ENCODE measurements at regions not wholly inside any gene's neighbourhood (a gene's known extent, or its start where the extent isn't known, plus 50 kb on each side); places are given as distances from the start of the nearest gene placed in this dataset.

- no peak for DNase-seq
- TF ChIP-seq GATA1 (IDR thresholded peaks at IDR 0.05; ENCODE audit: low read depth, low read length) (no peak), POLR2A (IDR thresholded peaks at IDR 0.05; ENCODE audit: low read length) (no peak)
Observed at GRCh38 chr11:70604630-70605467, 206.5 kb downstream of the CTTN start.

- TF ChIP-seq POLR2A (IDR thresholded peaks at IDR 0.05; ENCODE audit: low read length), result no peak
- no peak for TF ChIP-seq GATA1 (IDR thresholded peaks at IDR 0.05; ENCODE audit: low read depth, low read length)
- no peak for DNase-seq
Observed at GRCh38 chr11:70605468-70605815, 207.1 kb downstream of the CTTN start.

- TF ChIP-seq POLR2A (IDR thresholded peaks at IDR 0.05; ENCODE audit: low read length) (no peak), GATA1 (IDR thresholded peaks at IDR 0.05; ENCODE audit: low read depth, low read length) (no peak)
- DNase-seq, result no peak
Observed at GRCh38 chr11:70605846-70606245, 207.5 kb downstream of the CTTN start.

GRCh38 chr11:70606248-70606950, 208.1 kb downstream of the CTTN start:
- no peak for TF ChIP-seq GATA1 (IDR thresholded peaks at IDR 0.05; ENCODE audit: low read depth, low read length)
- DNase-seq, result no peak

- DNase-seq, result no peak
- TF ChIP-seq GATA1 (IDR thresholded peaks at IDR 0.05; ENCODE audit: low read depth, low read length) (no peak), POLR2A (IDR thresholded peaks at IDR 0.05; ENCODE audit: low read length) (no peak)
Observed at GRCh38 chr11:70606951-70607330, 208.6 kb downstream of the CTTN start.

GRCh38 chr11:70607561-70607960, 209.2 kb downstream of the CTTN start:
- no peak for TF ChIP-seq POLR2A (IDR thresholded peaks at IDR 0.05; ENCODE audit: low read length)
- no peak for DNase-seq

GRCh38 chr11:70608568-70609470, 210.5 kb downstream of the CTTN start:
- TF ChIP-seq GATA1 (IDR thresholded peaks at IDR 0.05; ENCODE audit: low read depth, low read length) (no peak), POLR2A (IDR thresholded peaks at IDR 0.05; ENCODE audit: low read length) (no peak)
- DNase-seq, result no peak

- no peak for TF ChIP-seq GATA1 (IDR thresholded peaks at IDR 0.05; ENCODE audit: low read depth, low read length)
- no peak for TF ChIP-seq POLR2A (IDR thresholded peaks at IDR 0.05; ENCODE audit: low read length)
- DNase-seq, result no peak
Observed at GRCh38 chr11:70610566-70611565, 212.5 kb downstream of the CTTN start.

- no peak for DNase-seq
- TF ChIP-seq POLR2A (IDR thresholded peaks at IDR 0.05; ENCODE audit: low read length) (no peak), GATA1 (IDR thresholded peaks at IDR 0.05; ENCODE audit: low read depth, low read length) (no peak)
Observed at GRCh38 chr11:70611821-70612220, 213.5 kb downstream of the CTTN start.

- TF ChIP-seq GATA1 (IDR thresholded peaks at IDR 0.05; ENCODE audit: low read depth, low read length) (no peak), POLR2A (IDR thresholded peaks at IDR 0.05; ENCODE audit: low read length) (no peak)
- DNase-seq, result no peak
Observed at GRCh38 chr11:70612459-70613141, 214.3 kb downstream of the CTTN start.

- TF ChIP-seq POLR2A (IDR thresholded peaks at IDR 0.05; ENCODE audit: low read length) (no peak), GATA1 (IDR thresholded peaks at IDR 0.05; ENCODE audit: low read depth, low read length) (no peak)
- DNase-seq, result no peak
Observed at GRCh38 chr11:70614034-70614681, 215.8 kb downstream of the CTTN start.

Data from erythroblast (primary cell).